SU-DHL-6 (cell line): ENCODE measurements at regions not wholly inside any gene's neighbourhood (a gene's known extent, or its start where the extent isn't known, plus 50 kb on each side); places are given as distances from the start of the nearest gene placed in this dataset.

Experiments used
- H2AFZ ChIP-seq: fragments of 200-600 bp; sonication (generic); 2 replicates; pipeline ENCODE4 v1.6.1; 2014; ENCODE audit warnings: low read depth, mild to moderate bottlenecking, moderate library complexity, mixed read lengths, antibody characterized with exemption, low read length; ENCODE audit not compliant: severe bottlenecking
- H3F3A ChIP-seq: fragments of 200-600 bp; shearing (Covaris generic); 2 replicates; pipeline ENCODE4 v1.6.0; 2016; ENCODE audit warnings: antibody characterized with exemption, mild to moderate bottlenecking; ENCODE audit not compliant: insufficient read depth
- H3K27ac ChIP-seq: fragments of 200-600 bp; sonication (generic); 2 replicates; pipeline ENCODE4 v1.5.1; 2016; ENCODE audit warnings: low read depth, mild to moderate bottlenecking, low read length, moderate library complexity, mixed read lengths
- H3K27me3 ChIP-seq: fragments of 200-600 bp; sonication (generic), shearing (Covaris generic); 2 replicates; pipeline ENCODE4 v1.6.0; 2014; ENCODE audit warnings: mild to moderate bottlenecking, low read length
- H3K36me3 ChIP-seq: fragments of 200-600 bp; sonication (generic); 2 replicates; pipeline ENCODE4 v1.6.1; 2014; ENCODE audit warnings: mild to moderate bottlenecking, low read length, mixed read lengths
- H3K4me2 ChIP-seq: fragments of 300-600, 200-600 bp; shearing (Covaris generic), sonication (generic); 2 replicates; pipeline ENCODE4 v1.6.0; 2014; ENCODE audit warnings: low read length, low read depth, mild to moderate bottlenecking; ENCODE audit not compliant: poor library complexity, severe bottlenecking
- H3K4me3 ChIP-seq: fragments of 200-600 bp; sonication (generic); 2 replicates; pipeline ENCODE4 v1.5.1; 2014; ENCODE audit warnings: antibody characterized with exemption, low read length, mild to moderate bottlenecking, mixed read lengths; ENCODE audit not compliant: insufficient read depth, poor library complexity, severe bottlenecking
- H3K79me2 ChIP-seq: fragments of 200-600 bp; sonication (generic); 2 replicates; pipeline ENCODE4 v1.6.1; 2014; ENCODE audit warnings: mild to moderate bottlenecking, low read length, moderate library complexity; ENCODE audit not compliant: insufficient read depth
- H3K9ac ChIP-seq: fragments of 200-600 bp; sonication (generic); 2 replicates; pipeline ENCODE4 v1.7.0; 2014; ENCODE audit warnings: mild to moderate bottlenecking, low read length
- H3K9me2 ChIP-seq: fragments of 200-600 bp; sonication (generic); replicated peaks from 2 replicates; pipeline ENCODE4 v1.6.1; 2014; ENCODE audit warnings: low read length; ENCODE audit not compliant: insufficient read depth
- H3K9me3 ChIP-seq: fragments of 200-600 bp; sonication (generic); 2 replicates; pipeline ENCODE4 v1.6.1; 2014; ENCODE audit warnings: low read length, mixed read lengths; ENCODE audit not compliant: insufficient read depth
- H4K20me1 ChIP-seq: fragments of 200-600 bp; sonication (generic); 2 replicates; pipeline ENCODE4 v1.6.1; 2014; ENCODE audit warnings: low read depth, mild to moderate bottlenecking, antibody characterized with exemption, low read length, moderate library complexity, mixed read lengths
- EZH2phosphoT487 ChIP-seq: fragments of 200-600 bp; sonication (generic), shearing (Covaris generic); conservative IDR thresholded peaks from 2 replicates; pipeline ENCODE4 v1.6.1; 2018; ENCODE audit warnings: mild to moderate bottlenecking, antibody characterized with exemption, low read length, moderate library complexity, mixed read lengths
- TF ChIP-seq, protein P1 (sequence below): fragments of 200-600 bp; sonication (generic); IDR thresholded peaks from one replicate; pipeline ENCODE4 v1.5.1; 2017; ENCODE audit warnings: antibody characterized with exemption, mild to moderate bottlenecking, low read length, moderate library complexity; ENCODE audit not compliant: insufficient read depth, poor library complexity, severe bottlenecking

DNA sequence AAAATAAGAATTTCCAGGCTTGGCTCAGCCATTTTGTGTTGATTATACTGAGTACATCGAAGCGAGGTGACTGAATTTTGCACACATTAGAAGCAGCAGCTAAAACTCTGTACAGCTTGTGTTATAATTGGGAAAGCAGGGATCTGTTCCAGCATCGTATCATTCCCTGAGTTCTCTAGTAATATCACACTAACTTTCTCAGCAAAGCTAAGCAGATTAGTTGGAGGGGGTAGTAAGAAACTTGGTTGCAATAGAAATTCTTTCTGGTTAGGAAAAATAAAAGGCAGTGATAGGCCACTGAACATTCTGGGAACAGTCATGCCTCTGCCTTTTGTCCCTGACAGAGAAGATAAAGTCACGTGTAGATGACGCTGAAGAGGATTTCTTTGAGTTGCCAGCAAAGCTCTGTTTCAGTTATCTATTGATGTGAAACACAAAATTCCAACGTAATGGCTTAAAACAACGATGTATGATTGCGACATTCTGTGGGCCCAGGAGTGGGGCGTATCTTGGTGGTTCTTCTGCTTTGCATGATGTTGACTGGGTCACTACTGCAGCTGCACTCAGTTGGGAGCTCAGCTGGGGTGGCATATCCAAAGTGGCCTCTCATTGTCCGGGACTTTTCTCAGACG, 202.1 kb upstream of the MEX3C start:
- H3K9me3 ChIP-seq = no peaks in the 10 kb centered on the region
- no peaks in the 10 kb centered on the region for H3K27me3 ChIP-seq
- no peak overlapping the region for H3K4me3 ChIP-seq
- no peak overlapping the region for H3K27ac ChIP-seq
- H3K79me2 ChIP-seq = no peaks in the 10 kb centered on the region
- H2AFZ ChIP-seq = no peak overlapping the region
- no peaks in the 10 kb centered on the region for H3K9me2 ChIP-seq
- no peak overlapping the region for H3K4me2 ChIP-seq
- no peaks in the 10 kb centered on the region for H3F3A ChIP-seq
- H3K9ac ChIP-seq = no peak overlapping the region
- no peaks in the 10 kb centered on the region for H3K36me3 ChIP-seq
- H4K20me1 ChIP-seq = no peaks in the 10 kb centered on the region
- no peak for TF ChIP-seq EZH2phosphoT487
- TF ChIP-seq, protein P1, sequence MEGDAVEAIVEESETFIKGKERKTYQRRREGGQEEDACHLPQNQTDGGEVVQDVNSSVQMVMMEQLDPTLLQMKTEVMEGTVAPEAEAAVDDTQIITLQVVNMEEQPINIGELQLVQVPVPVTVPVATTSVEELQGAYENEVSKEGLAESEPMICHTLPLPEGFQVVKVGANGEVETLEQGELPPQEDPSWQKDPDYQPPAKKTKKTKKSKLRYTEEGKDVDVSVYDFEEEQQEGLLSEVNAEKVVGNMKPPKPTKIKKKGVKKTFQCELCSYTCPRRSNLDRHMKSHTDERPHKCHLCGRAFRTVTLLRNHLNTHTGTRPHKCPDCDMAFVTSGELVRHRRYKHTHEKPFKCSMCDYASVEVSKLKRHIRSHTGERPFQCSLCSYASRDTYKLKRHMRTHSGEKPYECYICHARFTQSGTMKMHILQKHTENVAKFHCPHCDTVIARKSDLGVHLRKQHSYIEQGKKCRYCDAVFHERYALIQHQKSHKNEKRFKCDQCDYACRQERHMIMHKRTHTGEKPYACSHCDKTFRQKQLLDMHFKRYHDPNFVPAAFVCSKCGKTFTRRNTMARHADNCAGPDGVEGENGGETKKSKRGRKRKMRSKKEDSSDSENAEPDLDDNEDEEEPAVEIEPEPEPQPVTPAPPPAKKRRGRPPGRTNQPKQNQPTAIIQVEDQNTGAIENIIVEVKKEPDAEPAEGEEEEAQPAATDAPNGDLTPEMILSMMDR = no peak

DNA sequence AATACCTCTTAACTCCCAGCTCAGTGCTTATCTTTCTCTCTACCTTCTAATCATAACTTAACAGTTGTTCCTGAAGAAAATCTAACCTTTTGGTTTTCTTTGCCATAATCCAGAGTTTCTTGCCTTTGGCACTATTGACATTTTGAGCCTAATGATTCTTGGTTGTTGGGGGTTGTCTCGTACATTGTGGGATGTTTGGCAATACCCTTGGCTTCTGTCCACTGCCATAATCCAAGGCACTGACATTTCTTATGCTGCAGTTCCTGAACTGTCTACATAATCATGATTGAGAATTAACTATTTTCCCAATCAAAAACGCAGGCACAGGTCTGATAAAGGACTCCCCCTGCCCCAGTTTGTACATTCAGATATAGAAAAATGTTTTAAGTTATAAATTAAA, 203.2 kb upstream of the MEX3C start:
- Histone ChIP-seq H3K9me2 (no peaks in the 10 kb centered on the region), H3K27ac (no peak overlapping the region), H3K27me3 (no peaks in the 10 kb centered on the region), H3K36me3 (no peaks in the 10 kb centered on the region), H2AFZ (no peak overlapping the region), H3F3A (no peaks in the 10 kb centered on the region), H3K4me3 (no peak overlapping the region), H3K9ac (no peak overlapping the region), H3K79me2 (no peaks in the 10 kb centered on the region), H3K4me2 (no peak overlapping the region), H3K9me3 (no peaks in the 10 kb centered on the region), H4K20me1 (no peaks in the 10 kb centered on the region)
- TF ChIP-seq EZH2phosphoT487 = no peak
- TF ChIP-seq, protein P1 = no peak

DNA sequence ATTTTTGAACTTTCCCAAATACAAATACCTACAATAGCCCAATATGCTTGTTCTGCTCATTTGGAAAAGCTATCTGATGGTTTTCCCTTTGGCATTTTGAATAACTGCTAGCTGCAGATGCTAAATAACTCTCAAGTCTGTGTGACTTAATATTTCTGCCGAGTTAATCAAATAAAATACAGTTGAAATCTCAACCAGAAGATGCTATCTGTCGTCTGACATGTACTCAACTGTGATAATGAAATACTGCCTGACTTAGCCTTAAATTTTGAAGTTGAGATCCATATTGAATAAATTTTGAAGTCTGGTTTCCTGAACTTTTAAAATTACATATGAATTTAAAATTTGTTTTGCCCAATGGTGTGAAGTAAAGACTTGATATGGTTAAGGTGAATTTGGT, 204.4 kb upstream of the MEX3C start:
- H3K79me2 ChIP-seq = no peaks in the 10 kb centered on the region
- no peak overlapping the region for H2AFZ ChIP-seq
- TF ChIP-seq EZH2phosphoT487 = no peak
- TF ChIP-seq, protein P1 = no peak
- no peaks in the 10 kb centered on the region for H4K20me1 ChIP-seq
- no peak overlapping the region for H3K27ac ChIP-seq
- H3K9me2 ChIP-seq = no peaks in the 10 kb centered on the region
- no peak overlapping the region for H3K9ac ChIP-seq
- no peaks in the 10 kb centered on the region for H3K9me3 ChIP-seq
- H3K27me3 ChIP-seq = no peaks in the 10 kb centered on the region
- no peaks in the 10 kb centered on the region for H3F3A ChIP-seq
- H3K4me2 ChIP-seq = no peak overlapping the region
- H3K4me3 ChIP-seq = no peak overlapping the region
- H3K36me3 ChIP-seq = no peaks in the 10 kb centered on the region
